WTC11 (cell line): ENCODE measurements at regions not wholly inside any gene's neighbourhood (a gene's known extent, or its start where the extent isn't known, plus 50 kb on each side); places are given as distances from the start of the nearest gene placed in this dataset.
A peak's percentile ranks its signal among the peaks of the same experiment; 100 is the strongest.

Source experiments
- ATAC-seq: fragments of 200-7000 bp; cut with Tn5 transposase; 2 replicates; pipeline ENCODE4 v1.10.0; 2021; ENCODE audit warnings: mild to moderate bottlenecking, moderate library complexity
- CTCF ChIA-PET: fragments of 300-600 bp; sonication (Branson Sonifier 250); formaldehyde crosslinking; loops from one replicate; lab custom pipeline; 2021; ENCODE audit warnings: antibody characterized with exemption; lab: Charles Lee
- POLR2A ChIA-PET: fragments of 350-600 bp; sonication (Branson Sonifier 250); formaldehyde crosslinking; loops from one replicate; lab custom pipeline; 2021; ENCODE audit warnings: antibody characterized with exemption; lab: Charles Lee
- DNase-seq: peaks from one replicate; pipeline ENCODE4 v3.0.0; 2021; ENCODE audit warnings: low spot score
- H3K27ac Mint-ChIP-seq: 2 replicates; pipeline ENCODE4 v1.8.0; 2021; ENCODE audit warnings: mixed read lengths
- H3K27me3 Mint-ChIP-seq: 2 replicates; pipeline ENCODE4 v1.8.0; 2021; ENCODE audit warnings: low read depth, mild to moderate bottlenecking, moderate library complexity, mixed read lengths
- H3K36me3 Mint-ChIP-seq: 2 replicates; pipeline ENCODE4 v1.8.0; 2021; ENCODE audit warnings: mixed read lengths
- H3K4me1 Mint-ChIP-seq: 2 replicates; pipeline ENCODE4 v1.8.0; 2022; ENCODE audit warnings: mixed read lengths
- H3K4me3 Mint-ChIP-seq: 2 replicates; pipeline ENCODE4 v1.8.0; 2021; ENCODE audit warnings: mild to moderate bottlenecking, moderate library complexity, mixed read lengths
- H3K9me3 Mint-ChIP-seq: 2 replicates; pipeline ENCODE4 v1.8.0; 2021; ENCODE audit warnings: mixed read lengths
- ATF1 ChIP-seq: sonication (generic); formaldehyde crosslinking; IDR thresholded peaks from 2 replicates; pipeline ENCODE4 v1.8.1; 2023; ENCODE audit warnings: mild to moderate bottlenecking, moderate library complexity, missing genetic modification reagents
- CBFB ChIP-seq: sonication (generic); formaldehyde crosslinking; IDR thresholded peaks from 2 replicates; pipeline ENCODE4 v1.8.1; 2022; ENCODE audit warnings: mild to moderate bottlenecking, low read depth, missing genetic modification reagents
- GABPB1 ChIP-seq: sonication (generic); formaldehyde crosslinking; IDR thresholded peaks from 2 replicates; pipeline ENCODE4 v1.8.1; 2023; ENCODE audit warnings: mild to moderate bottlenecking, missing genetic modification reagents
- MXD4 ChIP-seq: fragments of 250-450 bp; sonication (Bioruptor Pico); IDR thresholded peaks from 2 replicates; pipeline ENCODE4 v1.8.0; 2021; ENCODE audit warnings: mild to moderate bottlenecking, moderate library complexity, borderline replicate concordance
- MYBL2 ChIP-seq: sonication (generic); formaldehyde crosslinking; IDR thresholded peaks from 2 replicates; pipeline ENCODE4 v1.8.1; 2023; ENCODE audit warnings: mild to moderate bottlenecking, moderate library complexity, missing genetic modification reagents
- NFATC4 ChIP-seq: fragments of 250-450 bp; sonication (Bioruptor Pico); IDR thresholded peaks from 2 replicates; pipeline ENCODE4 v1.9.0; 2021; ENCODE audit warnings: mild to moderate bottlenecking
- NFYB ChIP-seq: sonication (generic); formaldehyde crosslinking; conservative IDR thresholded peaks from 2 replicates; pipeline ENCODE4 v1.8.0; 2022; ENCODE audit warnings: low read depth, missing genetic modification reagents
- NR3C1 ChIP-seq: sonication (generic); formaldehyde crosslinking; conservative IDR thresholded peaks from 2 replicates; pipeline ENCODE4 v1.8.1; 2023; ENCODE audit warnings: low read depth, mild to moderate bottlenecking, missing genetic modification reagents
- PRRX2 ChIP-seq: fragments of 250-450 bp; sonication (Bioruptor Pico); IDR thresholded peaks from 2 replicates; pipeline ENCODE4 v1.8.0; 2021; ENCODE audit warnings: mild to moderate bottlenecking
- RORB ChIP-seq: fragments of 250-450 bp; sonication (Bioruptor Pico); IDR thresholded peaks from 2 replicates; pipeline ENCODE4 v1.9.0; 2021; ENCODE audit warnings: mild to moderate bottlenecking
- SMAD3 ChIP-seq: sonication (generic); formaldehyde crosslinking; IDR thresholded peaks from 2 replicates; pipeline ENCODE4 v1.8.0; 2022; ENCODE audit warnings: missing genetic modification reagents, mild to moderate bottlenecking, borderline replicate concordance
- TEAD4 ChIP-seq: sonication (generic); formaldehyde crosslinking; IDR thresholded peaks from 2 replicates; pipeline ENCODE4 v1.8.0; 2022; ENCODE audit warnings: mild to moderate bottlenecking, missing genetic modification reagents
- TP53 ChIP-seq: sonication (generic); formaldehyde crosslinking; IDR thresholded peaks from 2 replicates; pipeline ENCODE4 v1.8.1; 2023; ENCODE audit warnings: mild to moderate bottlenecking, missing genetic modification reagents
- ZBTB21 ChIP-seq: sonication (generic); formaldehyde crosslinking; IDR thresholded peaks from 2 replicates; pipeline ENCODE4 v1.8.1; 2023; ENCODE audit warnings: mild to moderate bottlenecking, missing genetic modification reagents, borderline replicate concordance
- ZNF232 ChIP-seq: sonication (generic); formaldehyde crosslinking; IDR thresholded peaks from 2 replicates; pipeline ENCODE4 v1.8.0; 2022; ENCODE audit warnings: mild to moderate bottlenecking, missing genetic modification reagents
- ZNF423 ChIP-seq: fragments of 250-450 bp; sonication (Bioruptor Pico); IDR thresholded peaks from 2 replicates; pipeline ENCODE4 v2.1.2; 2022; ENCODE audit warnings: mild to moderate bottlenecking, moderate library complexity
- ZNF671 ChIP-seq: fragments of 250-450 bp; sonication (Bioruptor Pico); IDR thresholded peaks from 2 replicates; pipeline ENCODE4 v1.8.0; 2021; ENCODE audit warnings: mild to moderate bottlenecking
- TF ChIP-seq, protein P1 (sequence below): sonication (generic); formaldehyde crosslinking; IDR thresholded peaks from 2 replicates; pipeline ENCODE4 v1.8.1; 2023; ENCODE audit warnings: mild to moderate bottlenecking, missing genetic modification reagents
- TF ChIP-seq, protein P2 (sequence below): sonication (generic); formaldehyde crosslinking; IDR thresholded peaks from 2 replicates; pipeline ENCODE4 v1.8.0; 2022; ENCODE audit warnings: mild to moderate bottlenecking, missing genetic modification reagents
- TF ChIP-seq, protein P3 (sequence below): sonication (generic); formaldehyde crosslinking; IDR thresholded peaks from 2 replicates; pipeline ENCODE4 v1.8.0; 2022; ENCODE audit warnings: missing genetic modification reagents
- TF ChIP-seq, protein P4 (sequence below): fragments of 250-450 bp; sonication (Bioruptor Pico); conservative IDR thresholded peaks from 2 replicates; pipeline ENCODE4 v1.9.0; 2021; ENCODE audit warnings: mild to moderate bottlenecking
- TF ChIP-seq, protein P5 (sequence below): sonication (generic); formaldehyde crosslinking; IDR thresholded peaks from 2 replicates; pipeline ENCODE4 v1.8.0; 2023; ENCODE audit warnings: missing genetic modification reagents

DNA sequence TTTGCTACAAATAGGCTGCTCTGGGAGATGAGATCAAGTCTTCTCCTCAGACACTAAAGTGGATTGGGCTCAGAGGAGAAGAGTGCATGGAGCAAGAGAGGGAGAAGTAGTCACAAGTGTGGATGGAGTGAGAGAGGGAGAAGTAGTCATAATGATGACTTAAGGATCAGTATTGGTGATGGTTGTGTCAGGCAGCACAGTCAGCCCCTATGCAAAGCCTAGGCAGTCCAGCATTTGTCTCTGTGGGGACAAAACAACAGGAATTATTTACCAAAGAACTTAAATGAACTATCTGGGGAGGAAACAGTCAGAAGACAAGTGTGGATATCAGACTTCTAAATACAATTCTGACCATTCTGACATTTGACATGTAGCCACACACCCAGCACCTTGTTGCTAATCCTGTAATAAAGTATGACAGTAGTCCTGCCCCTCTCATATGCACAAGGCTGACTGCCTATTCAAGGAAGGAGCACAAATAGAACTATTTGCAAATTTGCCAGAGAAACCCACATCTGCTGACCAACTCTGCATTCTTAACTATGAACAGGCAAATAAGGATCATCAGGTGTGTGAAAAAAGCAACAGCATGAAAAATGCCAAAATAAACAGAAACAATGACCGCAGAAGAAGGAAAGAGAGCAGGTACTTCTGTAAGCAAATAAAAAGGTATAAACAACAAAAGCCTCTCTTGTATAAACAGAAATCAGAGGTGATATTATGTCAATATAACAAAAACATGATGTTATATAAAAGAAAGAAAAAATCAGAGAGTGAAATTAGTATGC, 1597.9 kb upstream of the ACVR2A start (continued):
- TF ChIP-seq, protein P1, sequence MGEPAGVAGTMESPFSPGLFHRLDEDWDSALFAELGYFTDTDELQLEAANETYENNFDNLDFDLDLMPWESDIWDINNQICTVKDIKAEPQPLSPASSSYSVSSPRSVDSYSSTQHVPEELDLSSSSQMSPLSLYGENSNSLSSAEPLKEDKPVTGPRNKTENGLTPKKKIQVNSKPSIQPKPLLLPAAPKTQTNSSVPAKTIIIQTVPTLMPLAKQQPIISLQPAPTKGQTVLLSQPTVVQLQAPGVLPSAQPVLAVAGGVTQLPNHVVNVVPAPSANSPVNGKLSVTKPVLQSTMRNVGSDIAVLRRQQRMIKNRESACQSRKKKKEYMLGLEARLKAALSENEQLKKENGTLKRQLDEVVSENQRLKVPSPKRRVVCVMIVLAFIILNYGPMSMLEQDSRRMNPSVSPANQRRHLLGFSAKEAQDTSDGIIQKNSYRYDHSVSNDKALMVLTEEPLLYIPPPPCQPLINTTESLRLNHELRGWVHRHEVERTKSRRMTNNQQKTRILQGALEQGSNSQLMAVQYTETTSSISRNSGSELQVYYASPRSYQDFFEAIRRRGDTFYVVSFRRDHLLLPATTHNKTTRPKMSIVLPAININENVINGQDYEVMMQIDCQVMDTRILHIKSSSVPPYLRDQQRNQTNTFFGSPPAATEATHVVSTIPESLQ (CRISPR knock-in tag) = no peak
- TF ChIP-seq TP53 = no peak
- TF ChIP-seq ZNF232 (CRISPR knock-in tag) = no peak
- TF ChIP-seq NR3C1 (CRISPR knock-in tag) = no peak
- no peak for TF ChIP-seq ZNF423 (CRISPR knock-in tag)

DNA sequence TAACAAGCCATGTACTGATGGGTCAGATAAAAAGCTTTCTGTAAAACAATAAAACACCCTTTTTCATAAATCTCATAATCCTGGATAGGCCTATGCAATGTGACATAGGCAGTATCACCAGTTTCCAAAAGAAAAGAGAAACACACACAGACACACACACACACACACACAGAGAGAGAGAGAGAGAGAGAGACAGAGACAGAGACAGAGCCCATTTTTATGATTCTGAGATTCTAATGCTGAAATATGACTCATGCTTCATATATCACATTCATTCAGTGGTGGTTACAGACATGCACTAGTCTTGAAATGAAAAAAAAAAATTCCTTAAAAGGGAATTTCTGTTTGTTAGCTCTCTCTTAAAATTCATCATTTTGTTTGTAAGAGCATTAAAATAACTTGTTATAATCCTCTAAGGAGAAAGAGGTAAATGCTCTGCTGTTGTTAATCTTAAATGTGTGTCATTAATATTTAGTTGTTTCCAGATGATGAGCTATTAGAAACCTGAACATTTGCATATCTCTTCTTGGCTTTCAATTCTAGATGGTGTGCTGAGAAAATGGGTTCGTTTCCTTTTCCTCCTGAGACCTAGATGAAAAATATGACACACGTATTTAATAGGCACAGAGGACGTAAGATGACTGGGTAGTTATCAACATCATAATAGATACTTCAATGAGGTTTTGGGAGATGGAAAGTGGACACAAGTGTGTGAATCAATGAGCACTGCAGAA, 1598.7 kb upstream of the ACVR2A start:
- DNase-seq (no peak), ATAC-seq (no peak)
- ChIA-PET CTCF (no interaction called here), POLR2A (no interaction called here)
- H3K27ac Mint-ChIP-seq = peak overlapping the region; percentile 22; the same call in 1 of the 2 replicates
- no peak overlapping the region for H3K4me3 Mint-ChIP-seq
- no peak for TF ChIP-seq GABPB1
- TF ChIP-seq ZNF671 (CRISPR knock-in tag) = no peak
- TF ChIP-seq MYBL2 (CRISPR knock-in tag) = no peak
- no peak for TF ChIP-seq SMAD3 (CRISPR knock-in tag)
- TF ChIP-seq NFATC4 = no peak
- TF ChIP-seq, protein P2, sequence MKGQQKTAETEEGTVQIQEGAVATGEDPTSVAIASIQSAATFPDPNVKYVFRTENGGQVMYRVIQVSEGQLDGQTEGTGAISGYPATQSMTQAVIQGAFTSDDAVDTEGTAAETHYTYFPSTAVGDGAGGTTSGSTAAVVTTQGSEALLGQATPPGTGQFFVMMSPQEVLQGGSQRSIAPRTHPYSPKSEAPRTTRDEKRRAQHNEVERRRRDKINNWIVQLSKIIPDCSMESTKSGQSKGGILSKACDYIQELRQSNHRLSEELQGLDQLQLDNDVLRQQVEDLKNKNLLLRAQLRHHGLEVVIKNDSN (CRISPR knock-in tag) = no peak
- TF ChIP-seq ZBTB21 (CRISPR knock-in tag) = no peak
- TF ChIP-seq, protein P3, sequence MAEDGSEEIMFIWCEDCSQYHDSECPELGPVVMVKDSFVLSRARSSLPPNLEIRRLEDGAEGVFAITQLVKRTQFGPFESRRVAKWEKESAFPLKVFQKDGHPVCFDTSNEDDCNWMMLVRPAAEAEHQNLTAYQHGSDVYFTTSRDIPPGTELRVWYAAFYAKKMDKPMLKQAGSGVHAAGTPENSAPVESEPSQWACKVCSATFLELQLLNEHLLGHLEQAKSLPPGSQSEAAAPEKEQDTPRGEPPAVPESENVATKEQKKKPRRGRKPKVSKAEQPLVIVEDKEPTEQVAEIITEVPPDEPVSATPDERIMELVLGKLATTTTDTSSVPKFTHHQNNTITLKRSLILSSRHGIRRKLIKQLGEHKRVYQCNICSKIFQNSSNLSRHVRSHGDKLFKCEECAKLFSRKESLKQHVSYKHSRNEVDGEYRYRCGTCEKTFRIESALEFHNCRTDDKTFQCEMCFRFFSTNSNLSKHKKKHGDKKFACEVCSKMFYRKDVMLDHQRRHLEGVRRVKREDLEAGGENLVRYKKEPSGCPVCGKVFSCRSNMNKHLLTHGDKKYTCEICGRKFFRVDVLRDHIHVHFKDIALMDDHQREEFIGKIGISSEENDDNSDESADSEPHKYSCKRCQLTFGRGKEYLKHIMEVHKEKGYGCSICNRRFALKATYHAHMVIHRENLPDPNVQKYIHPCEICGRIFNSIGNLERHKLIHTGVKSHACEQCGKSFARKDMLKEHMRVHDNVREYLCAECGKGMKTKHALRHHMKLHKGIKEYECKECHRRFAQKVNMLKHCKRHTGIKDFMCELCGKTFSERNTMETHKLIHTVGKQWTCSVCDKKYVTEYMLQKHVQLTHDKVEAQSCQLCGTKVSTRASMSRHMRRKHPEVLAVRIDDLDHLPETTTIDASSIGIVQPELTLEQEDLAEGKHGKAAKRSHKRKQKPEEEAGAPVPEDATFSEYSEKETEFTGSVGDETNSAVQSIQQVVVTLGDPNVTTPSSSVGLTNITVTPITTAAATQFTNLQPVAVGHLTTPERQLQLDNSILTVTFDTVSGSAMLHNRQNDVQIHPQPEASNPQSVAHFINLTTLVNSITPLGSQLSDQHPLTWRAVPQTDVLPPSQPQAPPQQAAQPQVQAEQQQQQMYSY = no peak
- TF ChIP-seq PRRX2 (CRISPR knock-in tag) = no peak
- TF ChIP-seq RORB (CRISPR knock-in tag) = no peak
- no peak for TF ChIP-seq ATF1 (CRISPR knock-in tag)
- no peak for TF ChIP-seq TEAD4 (CRISPR knock-in tag)
- no peak for TF ChIP-seq CBFB
- TF ChIP-seq NFYB = no peak
- TF ChIP-seq, protein P4, sequence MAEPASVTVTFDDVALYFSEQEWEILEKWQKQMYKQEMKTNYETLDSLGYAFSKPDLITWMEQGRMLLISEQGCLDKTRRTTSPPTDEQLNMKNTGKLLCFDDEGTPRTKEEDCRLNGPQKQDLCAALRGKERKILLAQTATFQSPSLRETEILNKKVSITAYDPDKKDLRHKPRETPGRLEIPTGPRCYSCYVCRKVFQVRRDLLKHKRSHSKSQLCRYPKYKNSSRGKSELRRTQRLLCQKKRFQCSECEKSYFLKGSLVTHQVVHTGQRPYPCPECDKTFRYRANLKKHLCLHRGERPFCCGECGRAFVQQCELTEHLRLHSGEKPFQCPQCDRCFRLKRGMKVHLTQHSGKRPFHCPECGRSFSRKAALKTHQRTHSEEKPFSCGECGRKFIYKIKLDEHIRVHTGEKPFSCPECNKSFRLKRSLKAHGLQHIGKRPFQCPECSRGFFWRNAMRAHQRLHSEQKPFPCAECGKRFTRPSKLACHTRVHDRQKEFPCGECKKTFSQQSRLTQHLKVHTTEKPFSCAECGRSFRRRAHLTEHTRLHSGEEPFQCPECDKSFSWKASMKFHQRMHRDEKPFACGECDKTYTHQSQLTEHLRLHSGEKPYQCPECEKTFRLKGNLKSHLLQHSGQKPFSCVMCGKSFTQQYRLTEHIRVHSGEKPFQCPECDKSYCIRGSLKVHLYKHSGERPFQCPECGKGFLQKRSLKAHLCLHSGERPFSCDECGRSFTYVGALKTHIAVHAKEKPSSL (CRISPR knock-in tag) = no peak
- TF ChIP-seq, protein P1 (CRISPR knock-in tag) = no peak
- TF ChIP-seq MXD4 (CRISPR knock-in tag) = no peak
- TF ChIP-seq, protein P5, sequence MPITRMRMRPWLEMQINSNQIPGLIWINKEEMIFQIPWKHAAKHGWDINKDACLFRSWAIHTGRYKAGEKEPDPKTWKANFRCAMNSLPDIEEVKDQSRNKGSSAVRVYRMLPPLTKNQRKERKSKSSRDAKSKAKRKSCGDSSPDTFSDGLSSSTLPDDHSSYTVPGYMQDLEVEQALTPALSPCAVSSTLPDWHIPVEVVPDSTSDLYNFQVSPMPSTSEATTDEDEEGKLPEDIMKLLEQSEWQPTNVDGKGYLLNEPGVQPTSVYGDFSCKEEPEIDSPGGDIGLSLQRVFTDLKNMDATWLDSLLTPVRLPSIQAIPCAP = no peak
- no peaks in the 10 kb centered on the region for H3K27me3 Mint-ChIP-seq
- no peaks in the 10 kb centered on the region for H3K36me3 Mint-ChIP-seq
- no peaks in the 10 kb centered on the region for H3K9me3 Mint-ChIP-seq
- H3K4me1 Mint-ChIP-seq = peaks cover 19% of the 10 kb centered on the region
